Neuron (in vitro differentiated cells): ENCODE measurements at regions not wholly inside any gene's neighbourhood (a gene's known extent, or its start where the extent isn't known, plus 50 kb on each side); places are given as distances from the start of the nearest gene placed in this dataset.

Source experiments
- H2AFZ ChIP-seq: one replicate; pipeline ENCODE4 v1.6.1; 2013; ENCODE audit warnings: low read depth, mild to moderate bottlenecking, inconsistent platforms, low read length, moderate library complexity
- H3K27me3 ChIP-seq: one replicate; pipeline ENCODE4 v1.6.1; 2013; ENCODE audit warnings: low read length; ENCODE audit not compliant: insufficient read depth
- H3K36me3 ChIP-seq: one replicate; pipeline ENCODE4 v1.6.1; 2013; ENCODE audit warnings: low read length; ENCODE audit not compliant: insufficient read depth
- H3K4me1 ChIP-seq: one replicate; pipeline ENCODE4 v1.6.1; 2013; ENCODE audit warnings: low read length; ENCODE audit not compliant: insufficient read depth
- H3K4me3 ChIP-seq: 2 replicates; pipeline ENCODE4 v1.5.1; 2013; ENCODE audit warnings: mild to moderate bottlenecking, low read length, moderate library complexity
- H3K9me3 ChIP-seq: one replicate; pipeline ENCODE4 v1.6.1; 2013; ENCODE audit warnings: low read length

DNA sequence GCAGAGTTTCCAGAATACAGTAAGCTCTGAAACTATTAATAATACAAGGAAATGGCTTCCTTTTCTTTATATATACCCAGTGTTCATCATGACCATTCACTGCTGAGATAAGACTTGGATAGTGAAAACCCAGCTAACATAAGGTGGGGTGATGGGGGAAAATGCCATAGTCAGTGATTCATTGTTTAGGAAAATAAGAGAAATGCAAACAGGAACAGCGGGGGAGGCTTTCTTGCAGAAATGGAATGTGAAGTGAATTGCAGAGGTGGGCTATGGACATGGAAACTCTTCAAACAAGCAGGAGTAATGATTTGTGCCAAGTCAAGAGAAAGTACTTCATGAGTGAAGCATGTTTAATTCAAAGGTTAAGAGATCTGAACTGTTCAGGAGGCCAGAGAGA lies 519.4 kb downstream of the TDRD15 start:
- no peaks in the 10 kb centered on the region for H3K27me3 ChIP-seq

DNA sequence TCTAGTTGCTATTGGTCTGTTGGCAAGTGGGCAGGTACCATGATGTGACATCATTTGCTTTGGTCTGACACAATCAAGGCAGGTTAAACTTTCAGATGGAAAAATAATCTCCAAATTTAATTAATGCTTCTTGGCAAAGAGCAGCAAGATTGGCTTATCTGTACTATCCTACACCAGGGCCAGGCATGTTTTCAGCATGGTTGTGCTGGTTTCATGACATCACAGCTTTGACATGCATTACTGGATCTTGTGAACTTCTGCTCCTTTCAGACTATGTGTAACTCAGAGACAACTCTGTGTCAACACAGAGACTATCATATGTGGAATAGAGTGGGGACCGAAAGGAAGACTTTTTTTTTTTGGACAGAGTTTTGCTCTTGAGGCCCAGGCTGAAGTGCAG lies 520.5 kb downstream of the TDRD15 start:
- Histone ChIP-seq H3K36me3 (no peaks in the 10 kb centered on the region), H3K4me1 (no peaks in the 10 kb centered on the region), H3K4me3 (no peak overlapping the region), H3K27me3 (no peaks in the 10 kb centered on the region), H3K9me3 (no peaks in the 10 kb centered on the region), H2AFZ (no peak overlapping the region)

More for the DNA sequence above, 519.4 kb downstream of the TDRD15 start:
- Histone ChIP-seq H2AFZ (no peak overlapping the region), H3K4me3 (no peak overlapping the region), H3K9me3 (no peaks in the 10 kb centered on the region), H3K4me1 (no peaks in the 10 kb centered on the region), H3K36me3 (no peaks in the 10 kb centered on the region)

DNA sequence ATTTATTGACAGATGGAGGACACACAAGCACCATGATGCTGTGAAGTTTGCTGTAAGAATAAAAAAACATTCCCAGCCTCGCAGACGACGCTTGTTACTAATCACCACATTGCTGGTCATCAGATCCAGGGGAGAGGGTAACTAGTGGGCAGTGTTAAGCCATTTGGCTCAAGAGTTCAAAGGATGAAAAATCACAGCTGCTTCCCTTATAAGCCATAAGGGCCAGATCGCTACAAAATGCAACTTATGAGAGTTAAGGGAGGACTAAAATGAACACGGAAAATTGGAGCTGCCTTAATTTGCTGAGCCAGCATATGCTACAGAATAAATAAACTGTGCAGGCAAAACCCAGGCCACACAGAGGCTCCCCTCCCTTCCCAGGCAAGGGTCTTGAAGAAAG lies 522.6 kb downstream of the TDRD15 start:
- Histone ChIP-seq H3K4me1 (no peaks in the 10 kb centered on the region), H3K27me3 (no peaks in the 10 kb centered on the region), H3K36me3 (no peaks in the 10 kb centered on the region), H3K9me3 (no peaks in the 10 kb centered on the region), H3K4me3 (no peak overlapping the region), H2AFZ (no peak overlapping the region)

DNA sequence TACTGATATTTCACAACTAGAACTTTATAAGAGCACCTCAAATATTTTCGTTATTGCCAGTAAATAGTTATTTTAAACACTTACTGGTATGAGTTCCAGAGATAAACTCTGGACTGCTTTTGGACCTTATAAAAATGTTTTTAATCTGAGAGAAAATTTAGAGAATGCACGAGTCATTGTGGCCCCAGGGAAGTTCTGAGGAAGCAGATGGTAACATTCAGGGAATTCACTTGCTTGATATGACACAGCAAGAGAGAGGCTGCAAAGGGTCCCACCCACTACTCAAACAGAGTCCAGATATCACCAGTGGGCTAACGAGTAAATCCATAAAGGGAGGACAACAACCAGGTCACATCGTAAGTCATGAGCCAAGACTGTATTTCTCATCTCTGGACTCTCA lies 526.8 kb downstream of the TDRD15 start:
- H3K4me3 ChIP-seq = no peak overlapping the region
- no peak overlapping the region for H2AFZ ChIP-seq
- no peaks in the 10 kb centered on the region for H3K9me3 ChIP-seq
- H3K27me3 ChIP-seq = no peaks in the 10 kb centered on the region
- H3K4me1 ChIP-seq = no peaks in the 10 kb centered on the region
- no peaks in the 10 kb centered on the region for H3K36me3 ChIP-seq

DNA sequence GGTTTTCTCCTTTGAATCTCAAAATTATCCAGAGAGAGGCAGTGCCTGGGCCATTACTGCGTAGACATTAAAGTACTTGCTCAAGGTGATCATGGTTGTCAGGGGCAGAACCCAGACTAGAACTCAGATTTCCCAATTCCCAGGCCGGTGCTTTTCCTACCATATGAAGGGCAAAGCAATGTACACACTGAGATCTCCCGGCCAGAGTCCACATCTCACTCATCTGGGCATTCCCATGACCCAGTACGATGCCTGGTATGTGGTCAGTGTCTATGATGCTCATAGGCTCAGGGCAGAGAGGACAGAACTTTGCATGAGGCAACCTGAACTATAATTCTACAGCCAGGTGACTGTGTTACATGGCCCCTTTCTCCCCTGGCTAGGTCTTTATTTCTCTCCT lies 531.4 kb downstream of the TDRD15 start:
- Histone ChIP-seq H3K4me1 (no peaks in the 10 kb centered on the region), H2AFZ (no peak overlapping the region), H3K27me3 (no peaks in the 10 kb centered on the region), H3K36me3 (no peaks in the 10 kb centered on the region), H3K4me3 (no peak overlapping the region), H3K9me3 (no peaks in the 10 kb centered on the region)

DNA sequence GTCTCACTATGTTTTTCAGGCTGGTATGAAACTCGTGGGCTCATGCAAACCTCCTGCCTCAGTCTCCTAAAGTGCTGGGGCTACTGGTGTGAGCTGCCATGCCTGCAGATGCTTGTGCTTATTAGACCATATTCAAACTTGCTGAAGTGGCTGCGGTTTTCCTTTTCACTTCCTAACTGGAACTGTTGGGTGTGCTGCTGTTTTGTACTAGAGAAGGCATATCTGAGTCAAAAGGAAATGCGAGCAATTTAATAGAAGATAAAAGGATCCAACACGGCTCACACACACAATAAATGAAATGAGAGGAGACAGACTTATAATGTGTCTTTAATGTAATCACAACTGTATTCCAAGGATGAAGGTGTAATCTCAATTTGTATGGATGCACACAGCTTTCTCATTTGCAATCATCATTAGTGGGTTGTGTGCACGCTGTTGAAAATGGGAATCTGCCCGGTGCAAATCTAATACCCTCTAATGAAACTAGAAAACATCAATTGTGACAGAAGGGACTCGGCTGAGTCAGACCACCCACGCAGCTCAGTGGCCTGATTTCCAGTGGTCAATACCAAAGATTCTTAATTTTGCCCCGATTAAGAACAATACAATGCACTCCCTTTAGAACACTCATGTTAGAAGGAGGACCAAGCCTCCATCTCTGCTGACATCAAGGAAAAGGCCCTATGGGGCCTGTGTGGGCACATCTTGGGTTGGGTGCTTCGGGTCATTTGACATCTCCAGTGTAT lies 532.7 kb downstream of the TDRD15 start:
- Histone ChIP-seq H3K9me3 (no peaks in the 10 kb centered on the region), H2AFZ (no peak overlapping the region), H3K36me3 (no peaks in the 10 kb centered on the region), H3K4me1 (no peaks in the 10 kb centered on the region), H3K27me3 (no peaks in the 10 kb centered on the region), H3K4me3 (no peak overlapping the region)

DNA sequence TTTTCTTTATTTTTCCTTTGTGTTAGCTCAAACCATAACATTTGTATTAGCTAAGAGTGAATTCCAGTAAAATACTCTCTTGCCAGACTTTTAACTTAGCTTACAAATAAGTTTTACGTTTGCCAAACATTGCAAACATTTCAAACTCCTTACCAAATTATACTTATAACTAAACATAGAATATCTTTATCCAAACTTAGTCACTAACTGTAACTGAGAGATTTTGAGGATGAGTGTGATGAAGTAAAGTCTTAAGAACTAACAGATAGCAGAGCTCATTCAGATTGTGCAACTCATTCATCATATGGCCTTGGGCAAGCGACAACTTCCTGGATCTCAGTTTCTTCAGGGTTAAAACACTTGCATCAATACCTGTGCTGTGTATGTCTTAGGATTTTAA lies 533.7 kb downstream of the TDRD15 start:
- H3K9me3 ChIP-seq = no peaks in the 10 kb centered on the region
- no peak overlapping the region for H2AFZ ChIP-seq
- H3K4me3 ChIP-seq = no peak overlapping the region
- H3K36me3 ChIP-seq = no peaks in the 10 kb centered on the region
- H3K27me3 ChIP-seq = no peaks in the 10 kb centered on the region
- no peaks in the 10 kb centered on the region for H3K4me1 ChIP-seq

DNA sequence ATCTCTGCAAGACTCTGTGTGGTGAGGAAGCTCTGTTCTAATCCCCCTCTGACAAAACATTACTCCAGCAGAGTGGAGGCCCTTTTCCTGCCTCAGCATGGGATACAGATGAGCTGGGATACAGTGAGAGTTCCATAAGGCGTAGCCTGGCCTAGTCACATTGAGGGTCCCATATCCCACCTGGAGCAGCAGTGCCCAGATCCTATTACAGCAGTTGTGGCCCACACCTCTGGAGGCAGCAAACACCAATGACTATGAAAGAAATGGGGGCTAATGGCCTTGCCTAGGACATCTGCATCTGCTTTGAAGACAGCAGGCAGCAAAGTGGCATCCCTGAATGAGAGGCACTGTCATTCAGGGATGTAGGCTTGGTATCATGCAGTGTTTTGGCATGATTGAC lies 534.5 kb downstream of the TDRD15 start:
- Histone ChIP-seq H3K36me3 (no peaks in the 10 kb centered on the region), H3K4me1 (no peaks in the 10 kb centered on the region), H2AFZ (no peak overlapping the region), H3K4me3 (no peak overlapping the region), H3K9me3 (no peaks in the 10 kb centered on the region), H3K27me3 (no peaks in the 10 kb centered on the region)

DNA sequence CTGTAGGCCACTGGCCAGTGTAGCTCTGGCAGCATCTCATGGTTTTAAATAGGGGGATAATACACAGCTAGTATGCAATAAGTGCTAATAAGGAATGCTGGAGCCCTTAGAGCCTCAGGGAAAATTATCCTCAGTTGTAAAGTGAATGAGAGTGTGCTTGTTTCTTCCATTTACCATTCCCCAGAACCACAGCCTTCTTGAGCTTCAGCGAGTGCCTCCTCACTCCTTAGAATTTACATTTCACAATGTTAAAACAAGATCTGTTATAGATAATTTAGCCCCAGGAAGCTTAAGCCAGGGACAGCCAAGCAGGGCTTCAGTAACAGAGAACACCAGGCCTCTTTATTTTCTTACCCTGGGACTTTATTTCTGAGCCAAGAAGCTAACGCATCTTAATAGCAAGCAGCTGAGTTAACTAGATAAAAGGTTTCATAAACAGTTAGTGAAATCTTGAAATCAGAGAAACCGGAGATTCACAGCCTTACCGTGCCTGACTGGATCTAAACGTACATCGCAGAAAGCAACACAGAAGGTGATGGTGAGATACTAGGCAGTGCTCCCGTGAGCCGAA lies 535.2 kb downstream of the TDRD15 start:
- no peak overlapping the region for H3K4me3 ChIP-seq
- H3K36me3 ChIP-seq = no peaks in the 10 kb centered on the region
- no peak overlapping the region for H2AFZ ChIP-seq
- H3K9me3 ChIP-seq = no peaks in the 10 kb centered on the region
- no peaks in the 10 kb centered on the region for H3K4me1 ChIP-seq
- H3K27me3 ChIP-seq = no peaks in the 10 kb centered on the region

DNA sequence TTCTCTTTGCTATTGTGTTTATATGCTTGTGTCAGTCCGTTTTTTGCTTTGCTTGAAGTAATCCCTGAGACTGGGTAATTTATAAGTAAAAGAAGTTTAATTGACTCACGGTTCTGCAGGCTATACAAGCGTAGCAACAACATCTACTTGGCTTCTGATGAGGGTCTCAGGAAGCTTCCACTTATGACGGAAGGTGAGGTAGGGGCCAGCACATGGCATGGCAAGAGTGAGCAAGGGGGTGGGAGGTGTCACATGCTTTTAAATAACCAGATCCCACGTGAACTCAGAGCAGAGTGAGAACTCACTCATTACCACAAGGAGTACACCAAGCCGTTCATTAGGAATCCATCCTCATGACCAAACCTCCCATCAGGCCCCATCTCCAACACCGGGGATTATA lies 540.3 kb downstream of the TDRD15 start:
- H3K4me1 ChIP-seq = no peaks in the 10 kb centered on the region
- no peaks in the 10 kb centered on the region for H3K36me3 ChIP-seq
- no peak overlapping the region for H2AFZ ChIP-seq
- H3K27me3 ChIP-seq = no peaks in the 10 kb centered on the region
- H3K9me3 ChIP-seq = no peaks in the 10 kb centered on the region
- H3K4me3 ChIP-seq = no peak overlapping the region

DNA sequence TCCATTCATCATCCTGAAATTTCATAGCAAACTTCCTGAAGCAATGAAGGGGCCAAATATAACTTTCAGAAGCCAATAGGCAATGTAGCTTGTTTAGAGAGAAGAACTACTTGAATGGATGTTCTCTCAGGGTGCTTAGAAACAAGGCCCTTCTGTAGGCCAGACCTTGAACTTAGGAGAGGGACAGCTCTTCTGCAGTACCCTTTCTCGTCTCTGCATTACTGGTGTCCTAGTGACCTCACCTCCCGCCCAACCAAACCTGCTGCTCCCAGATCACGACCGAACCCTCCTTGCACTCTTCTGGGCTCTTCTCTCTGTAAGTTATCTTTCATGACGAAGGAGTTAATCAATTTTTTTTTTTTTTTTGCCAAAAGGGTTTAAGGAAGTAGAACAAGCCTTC lies 543.9 kb downstream of the TDRD15 start:
- Histone ChIP-seq H3K4me3 (no peak overlapping the region), H3K9me3 (no peaks in the 10 kb centered on the region), H3K27me3 (no peaks in the 10 kb centered on the region), H3K36me3 (no peaks in the 10 kb centered on the region), H3K4me1 (no peaks in the 10 kb centered on the region), H2AFZ (no peak overlapping the region)

DNA sequence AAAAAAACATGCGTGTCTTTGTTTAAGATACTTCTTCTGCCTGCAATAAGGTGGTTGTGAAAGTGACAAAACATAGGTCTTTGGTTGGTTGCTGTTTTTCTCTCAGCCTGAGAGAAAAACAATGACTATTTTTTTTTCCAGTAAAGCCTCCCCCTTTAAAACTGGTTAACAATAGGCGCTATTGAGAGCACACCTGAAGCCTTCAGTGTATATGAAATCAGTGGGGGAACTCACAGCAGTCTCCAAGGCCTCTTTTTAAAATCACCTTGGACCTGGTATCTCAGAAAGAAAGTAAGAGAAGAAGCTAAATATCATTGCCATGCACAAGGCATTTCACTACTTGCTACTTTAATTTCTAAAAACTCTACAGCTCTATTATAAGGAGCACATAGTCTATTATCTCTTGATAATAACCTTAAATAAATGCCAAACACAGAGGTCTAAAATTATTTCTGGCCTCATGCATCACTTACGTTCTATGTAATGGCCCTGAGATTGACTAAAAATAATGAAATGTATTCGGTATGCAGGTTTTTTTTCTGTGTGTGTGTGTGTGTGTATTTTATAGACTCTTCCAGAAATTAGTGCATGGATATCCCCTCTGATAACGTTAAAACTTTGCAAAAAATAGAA lies 544.4 kb downstream of the TDRD15 start:
- Histone ChIP-seq H3K4me3 (no peak overlapping the region), H3K36me3 (no peaks in the 10 kb centered on the region), H3K27me3 (no peaks in the 10 kb centered on the region), H3K9me3 (no peaks in the 10 kb centered on the region), H3K4me1 (no peaks in the 10 kb centered on the region), H2AFZ (no peak overlapping the region)

DNA sequence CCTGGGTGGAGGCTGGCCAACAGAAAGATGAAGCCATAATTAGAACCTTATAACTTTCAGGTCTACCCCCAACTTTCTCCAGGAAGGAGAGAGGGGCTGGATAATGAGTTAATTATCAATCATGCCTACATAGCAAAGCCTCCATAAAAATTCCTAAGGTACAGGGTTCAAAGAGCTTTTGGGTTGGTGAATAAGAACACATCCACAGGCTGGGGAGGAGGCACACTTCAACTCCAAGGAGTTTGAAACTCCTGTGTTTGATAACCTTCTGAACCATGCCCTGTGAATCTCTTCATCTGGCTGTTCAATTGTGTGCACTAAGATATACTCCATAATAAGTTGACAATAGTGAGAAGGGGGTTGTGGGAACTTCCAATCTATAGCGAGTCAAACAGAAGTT lies 552.3 kb downstream of the TDRD15 start:
- Histone ChIP-seq H3K27me3 (no peaks in the 10 kb centered on the region), H3K9me3 (no peaks in the 10 kb centered on the region), H3K4me1 (peaks cover 7% of the 10 kb centered on the region), H2AFZ (no peak overlapping the region), H3K36me3 (no peaks in the 10 kb centered on the region), H3K4me3 (no peak overlapping the region)
